ENCODE measurements at regions not wholly inside any gene's neighbourhood (a gene's known extent, or its start where the extent isn't known, plus 50 kb on each side); places are given as distances from the start of the nearest gene placed in this dataset.

DNA sequence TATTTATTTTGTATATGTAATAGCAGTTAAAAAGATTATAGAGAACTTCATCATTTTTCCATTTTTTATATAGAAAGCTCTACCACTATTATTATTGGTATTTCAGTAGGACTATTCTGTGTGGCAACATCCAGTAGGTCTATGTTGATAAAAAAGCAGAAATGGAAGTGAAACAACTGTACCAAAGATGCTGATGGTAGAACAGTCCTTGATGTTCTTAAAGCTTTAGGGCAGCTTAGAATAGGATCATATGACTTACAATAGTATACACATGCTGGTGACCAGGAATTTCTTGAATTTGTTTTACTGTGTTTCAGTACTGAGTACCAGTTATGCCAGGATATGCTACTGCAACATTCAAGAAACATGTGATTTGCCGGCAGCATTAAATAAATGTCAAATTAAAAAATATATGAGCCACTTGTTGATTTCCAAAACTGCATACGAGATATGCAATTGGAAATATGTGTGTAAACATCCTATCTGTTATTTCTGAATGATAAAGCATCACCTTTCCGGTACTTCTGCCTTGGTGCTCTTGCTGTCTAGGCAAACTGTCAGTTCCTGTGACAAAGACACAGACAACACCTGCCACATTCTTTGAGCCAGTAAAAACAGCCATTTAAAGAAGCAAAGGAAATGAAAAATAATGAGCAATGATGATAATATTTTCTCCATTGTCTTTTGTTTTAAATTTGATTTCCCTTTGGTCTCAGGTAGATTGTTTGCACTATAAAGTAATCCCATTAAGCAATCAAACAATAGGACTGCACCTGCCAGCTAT is 649.2 kb downstream of the ZPLD1 start:
- no peaks in the 10 kb centered on the region for H3K4me1 Mint-ChIP-seq (ENCODE audit: low read depth)
- no peak overlapping the region for H3K27ac Mint-ChIP-seq
- intact Hi-C loops (cut with micrococcal nuclease): no loop called here
- H3K4me3 Mint-ChIP-seq: no peak overlapping the region
- no peaks in the 10 kb centered on the region for H3K36me3 Mint-ChIP-seq (ENCODE audit: low read depth)
- no peaks in the 10 kb centered on the region for H3K9me3 Mint-ChIP-seq
- no peaks in the 10 kb centered on the region for H3K27me3 Mint-ChIP-seq (ENCODE audit: insufficient read depth)
- DNase-seq (ENCODE audit: low spot score): no peak

DNA sequence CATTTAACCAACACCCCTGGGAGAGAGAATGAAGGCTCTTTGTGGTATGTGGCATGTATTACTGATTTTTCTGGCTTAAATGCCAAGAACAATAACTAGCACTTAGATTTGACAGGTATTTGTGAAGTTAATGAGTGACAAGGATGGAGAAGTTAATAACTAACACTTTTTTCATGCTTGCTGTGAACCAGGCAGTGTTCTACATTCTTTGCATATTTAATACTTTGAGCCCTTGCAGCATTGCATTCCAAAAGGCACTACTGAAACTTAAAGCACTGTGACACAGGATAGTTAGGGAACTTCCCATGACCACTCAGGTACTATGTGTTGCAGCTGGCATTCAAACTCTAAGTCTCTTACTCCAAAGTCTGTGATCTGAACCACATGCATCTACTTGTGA is 650.6 kb downstream of the ZPLD1 start:
- no peaks in the 10 kb centered on the region for H3K36me3 Mint-ChIP-seq (ENCODE audit: low read depth)
- no peaks in the 10 kb centered on the region for H3K4me1 Mint-ChIP-seq (ENCODE audit: low read depth)
- H3K4me3 Mint-ChIP-seq: no peak overlapping the region
- no peaks in the 10 kb centered on the region for H3K27me3 Mint-ChIP-seq (ENCODE audit: insufficient read depth)
- no peaks in the 10 kb centered on the region for H3K9me3 Mint-ChIP-seq
- intact Hi-C loops (cut with micrococcal nuclease): no loop called here
- no peak overlapping the region for H3K27ac Mint-ChIP-seq
- no peak for DNase-seq (ENCODE audit: low spot score)

DNA sequence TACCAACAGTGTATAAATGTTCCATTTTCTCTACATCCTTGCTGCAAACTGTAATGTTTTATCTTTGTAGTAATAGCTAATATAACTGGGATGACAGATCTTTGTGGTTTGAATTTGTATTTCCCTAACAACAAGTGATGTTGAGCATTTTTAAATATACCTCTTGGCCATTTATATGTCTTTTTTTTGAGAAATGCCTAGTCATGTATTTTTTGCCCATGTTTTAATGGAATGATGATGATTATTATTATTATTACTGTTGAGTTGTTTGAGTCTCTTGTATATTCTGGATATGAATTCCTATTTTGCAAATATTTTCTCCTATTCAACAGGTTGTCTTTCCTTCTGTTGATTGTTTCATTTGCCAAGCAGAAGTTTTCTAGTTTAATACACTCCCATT is 654.9 kb downstream of the ZPLD1 start:
- no peaks in the 10 kb centered on the region for H3K27me3 Mint-ChIP-seq (ENCODE audit: insufficient read depth)
- DNase-seq (ENCODE audit: low spot score): no peak
- H3K4me3 Mint-ChIP-seq: no peak overlapping the region
- H3K36me3 Mint-ChIP-seq (ENCODE audit: low read depth): no peaks in the 10 kb centered on the region
- intact Hi-C loops (cut with micrococcal nuclease): no loop called here
- H3K27ac Mint-ChIP-seq: no peak overlapping the region
- H3K9me3 Mint-ChIP-seq: no peaks in the 10 kb centered on the region
- no peaks in the 10 kb centered on the region for H3K4me1 Mint-ChIP-seq (ENCODE audit: low read depth)

DNA sequence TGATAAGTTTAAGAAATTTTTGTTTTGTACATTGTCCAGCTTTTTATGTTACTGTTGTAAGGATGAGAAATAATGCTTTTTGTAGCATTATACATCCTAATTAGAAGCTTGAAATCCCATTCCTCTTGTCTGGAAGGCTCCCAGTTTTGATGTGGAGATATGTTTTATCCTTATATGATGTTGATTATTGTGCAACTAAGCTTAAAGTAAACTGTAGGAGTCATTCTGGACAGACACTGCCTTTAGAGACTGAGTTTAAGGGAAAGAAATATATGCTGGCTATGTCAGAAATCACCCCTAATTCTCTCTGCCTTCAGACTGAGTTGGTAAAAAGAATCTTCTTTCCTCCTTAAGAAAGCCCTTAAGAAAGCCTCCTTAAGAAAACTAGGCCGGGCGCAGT is 670.4 kb downstream of the ZPLD1 start:
- Mint-ChIP-seq H3K27me3 (ENCODE audit: insufficient read depth) (no peaks in the 10 kb centered on the region), H3K4me1 (ENCODE audit: low read depth) (no peaks in the 10 kb centered on the region), H3K36me3 (ENCODE audit: low read depth) (no peaks in the 10 kb centered on the region), H3K27ac (no peak overlapping the region), H3K4me3 (no peak overlapping the region), H3K9me3 (no peaks in the 10 kb centered on the region)
- intact Hi-C loops (cut with micrococcal nuclease): no loop called here
- DNase-seq (ENCODE audit: low spot score): no peak

DNA sequence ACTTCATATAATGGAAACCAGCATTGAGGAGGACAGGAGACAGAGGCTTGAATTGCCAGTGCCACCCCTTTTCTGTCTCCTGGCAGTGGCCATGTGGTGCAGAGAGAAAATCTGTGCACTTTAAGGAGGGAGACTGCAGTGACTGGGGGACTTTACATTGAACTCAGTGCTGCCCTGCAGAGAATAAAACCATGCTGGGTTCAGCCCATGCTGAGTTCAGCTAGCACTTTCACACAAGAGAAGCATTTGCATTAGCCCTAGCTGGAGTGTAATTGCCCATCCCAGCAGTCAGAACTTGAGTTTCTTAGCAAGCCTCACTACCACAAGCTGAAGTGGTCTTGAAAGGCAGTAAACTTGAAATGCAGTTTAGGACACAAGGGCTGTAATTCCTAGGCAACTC is 677.5 kb downstream of the ZPLD1 start:
- no peaks in the 10 kb centered on the region for H3K9me3 Mint-ChIP-seq
- no peak overlapping the region for H3K4me3 Mint-ChIP-seq
- H3K27me3 Mint-ChIP-seq (ENCODE audit: insufficient read depth): no peaks in the 10 kb centered on the region
- no peak overlapping the region for H3K27ac Mint-ChIP-seq
- no peaks in the 10 kb centered on the region for H3K36me3 Mint-ChIP-seq (ENCODE audit: low read depth)
- intact Hi-C loops (cut with micrococcal nuclease): no loop called here
- no peaks in the 10 kb centered on the region for H3K4me1 Mint-ChIP-seq (ENCODE audit: low read depth)
- DNase-seq (ENCODE audit: low spot score): no peak

DNA sequence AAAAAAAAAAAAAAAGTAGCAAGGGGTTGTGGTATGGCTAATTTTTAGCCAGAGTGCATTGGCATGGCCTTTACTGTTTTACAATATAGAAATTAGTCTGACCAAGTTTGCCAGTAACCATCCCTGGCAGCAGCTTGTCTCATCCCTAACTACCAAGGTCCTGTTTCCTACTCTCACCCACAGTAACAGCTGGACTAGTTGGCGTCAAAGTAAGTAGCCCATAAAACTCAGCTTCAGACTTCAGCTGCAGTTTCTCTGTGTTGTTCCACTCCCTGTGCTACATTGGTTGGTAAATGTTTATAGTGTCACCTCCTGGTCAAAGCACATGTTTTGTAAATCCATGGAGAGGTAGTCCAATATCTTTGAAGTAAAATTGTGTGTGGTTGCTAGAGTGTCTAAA is 691.3 kb downstream of the ZPLD1 start:
- no peaks in the 10 kb centered on the region for H3K27me3 Mint-ChIP-seq (ENCODE audit: insufficient read depth)
- H3K36me3 Mint-ChIP-seq (ENCODE audit: low read depth): no peaks in the 10 kb centered on the region
- no peak overlapping the region for H3K27ac Mint-ChIP-seq
- H3K4me1 Mint-ChIP-seq (ENCODE audit: low read depth): no peaks in the 10 kb centered on the region
- intact Hi-C loops (cut with micrococcal nuclease): no loop called here
- no peaks in the 10 kb centered on the region for H3K9me3 Mint-ChIP-seq
- no peak for DNase-seq (ENCODE audit: low spot score)
- H3K4me3 Mint-ChIP-seq: no peak overlapping the region

DNA sequence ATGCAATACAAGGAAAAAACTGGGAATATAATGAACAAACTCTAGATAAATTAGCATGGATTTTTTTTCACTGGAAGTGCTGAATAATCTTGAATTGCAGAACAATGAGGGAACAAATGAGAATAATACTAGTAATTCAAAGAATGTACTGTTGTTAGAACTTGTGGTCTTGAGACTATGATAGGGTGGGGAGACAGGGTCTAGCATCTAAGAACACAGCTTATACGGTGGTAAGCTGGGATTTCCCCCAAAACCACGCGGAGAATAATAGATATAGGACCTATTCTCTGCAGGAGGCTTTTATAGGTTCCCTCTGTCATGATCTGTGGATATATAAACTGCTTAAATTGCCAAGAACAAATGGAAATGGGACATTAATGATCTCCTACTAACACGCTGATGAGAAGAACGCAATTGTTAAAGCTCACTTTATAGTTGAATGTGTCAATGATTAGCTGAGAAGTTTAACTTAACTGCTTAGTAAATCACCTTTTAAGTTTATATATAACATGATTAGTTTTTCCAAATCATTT is 692.3 kb downstream of the ZPLD1 start:
- no peak overlapping the region for H3K27ac Mint-ChIP-seq

DNA sequence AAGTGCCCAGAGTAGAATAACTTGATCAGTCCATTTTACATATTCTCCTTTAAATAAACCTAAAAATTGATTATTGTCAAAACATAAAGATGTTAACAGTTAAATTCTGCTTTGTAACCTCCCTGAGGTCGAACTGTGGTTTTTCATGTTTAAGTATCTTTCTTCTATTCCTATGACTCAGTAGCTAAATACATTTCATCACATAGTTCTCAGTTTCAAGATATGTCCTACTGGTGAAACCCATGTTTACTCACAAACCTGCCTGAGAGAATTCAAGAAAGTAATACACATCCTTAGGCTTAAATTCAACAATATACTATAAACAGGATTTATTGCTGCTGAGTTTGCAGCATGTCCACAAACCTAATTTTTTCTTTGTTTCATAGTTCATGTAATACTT is 692.9 kb downstream of the ZPLD1 start:
- Mint-ChIP-seq H3K9me3 (no peaks in the 10 kb centered on the region), H3K4me3 (no peak overlapping the region), H3K36me3 (ENCODE audit: low read depth) (no peaks in the 10 kb centered on the region), H3K27ac (no peak overlapping the region), H3K27me3 (ENCODE audit: insufficient read depth) (no peaks in the 10 kb centered on the region), H3K4me1 (ENCODE audit: low read depth) (no peaks in the 10 kb centered on the region)
- intact Hi-C loops (cut with micrococcal nuclease): no loop called here
- no peak for DNase-seq (ENCODE audit: low spot score)

More for the DNA sequence above, 692.3 kb downstream of the ZPLD1 start:
- intact Hi-C loops (cut with micrococcal nuclease): no loop called here
- no peak for DNase-seq (ENCODE audit: low spot score)
- Mint-ChIP-seq H3K4me3 (no peak overlapping the region), H3K27me3 (ENCODE audit: insufficient read depth) (no peaks in the 10 kb centered on the region), H3K36me3 (ENCODE audit: low read depth) (no peaks in the 10 kb centered on the region), H3K4me1 (ENCODE audit: low read depth) (no peaks in the 10 kb centered on the region), H3K9me3 (no peaks in the 10 kb centered on the region)

DNA sequence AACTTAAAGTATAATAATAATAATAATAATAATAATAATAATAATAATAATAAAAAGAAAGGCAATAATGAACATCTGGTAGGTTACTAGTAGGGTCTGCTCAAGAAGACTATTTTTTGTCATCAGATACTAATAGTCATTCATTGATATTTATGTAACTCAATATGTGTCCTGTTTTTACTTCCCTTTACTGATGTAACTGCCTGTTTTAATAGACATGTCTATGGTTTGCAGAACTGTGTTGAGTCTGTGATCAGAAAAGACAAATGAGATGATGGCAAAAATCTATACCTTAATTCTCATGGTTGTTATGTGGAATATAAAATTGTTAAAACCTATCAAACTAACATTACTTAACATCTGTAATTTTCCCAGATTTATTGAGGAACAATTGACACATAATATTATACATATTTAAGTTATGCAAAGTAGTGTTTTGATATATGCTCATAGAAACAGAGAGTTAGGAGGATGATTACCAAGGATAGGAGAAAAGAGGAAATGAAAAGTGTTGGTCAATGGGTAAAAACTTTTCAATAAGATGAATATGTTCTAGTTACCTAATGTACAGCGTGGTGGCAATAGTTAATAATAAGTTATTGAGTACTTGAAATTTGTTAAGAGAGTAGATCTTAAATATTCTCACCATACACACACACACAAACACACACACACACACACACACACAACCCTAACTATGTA is 699.4 kb downstream of the ZPLD1 start:
- no peaks in the 10 kb centered on the region for H3K9me3 Mint-ChIP-seq
- no peaks in the 10 kb centered on the region for H3K36me3 Mint-ChIP-seq (ENCODE audit: low read depth)
- no peak for DNase-seq (ENCODE audit: low spot score)
- H3K27me3 Mint-ChIP-seq (ENCODE audit: insufficient read depth): no peaks in the 10 kb centered on the region
- intact Hi-C loops (cut with micrococcal nuclease): no loop called here
- H3K27ac Mint-ChIP-seq: no peak overlapping the region
- no peaks in the 10 kb centered on the region for H3K4me1 Mint-ChIP-seq (ENCODE audit: low read depth)
- no peak overlapping the region for H3K4me3 Mint-ChIP-seq

DNA sequence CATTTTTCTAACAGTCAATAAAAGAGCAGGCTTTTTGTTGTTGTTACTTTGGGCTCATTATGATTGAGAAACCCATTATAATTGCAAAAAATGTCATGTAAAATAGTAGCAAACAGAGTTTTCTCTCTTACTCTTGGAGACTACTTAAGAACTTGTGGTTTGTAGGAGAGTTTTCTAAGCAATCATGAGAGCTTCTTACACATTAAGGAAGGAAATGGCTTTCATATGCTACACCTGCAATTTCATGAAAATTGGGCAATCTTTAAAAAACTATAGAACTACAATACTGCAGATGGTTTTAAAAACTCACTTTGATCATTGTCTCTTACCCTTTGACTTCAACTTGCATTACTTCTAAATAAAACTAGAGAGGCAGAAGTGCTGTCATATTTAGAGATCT is 701.8 kb downstream of the ZPLD1 start:
- no peaks in the 10 kb centered on the region for H3K9me3 Mint-ChIP-seq
- intact Hi-C loops (cut with micrococcal nuclease): no loop called here
- no peaks in the 10 kb centered on the region for H3K36me3 Mint-ChIP-seq (ENCODE audit: low read depth)
- no peak overlapping the region for H3K27ac Mint-ChIP-seq
- no peak for DNase-seq (ENCODE audit: low spot score)
- H3K4me3 Mint-ChIP-seq: no peak overlapping the region
- H3K4me1 Mint-ChIP-seq (ENCODE audit: low read depth): no peaks in the 10 kb centered on the region
- H3K27me3 Mint-ChIP-seq (ENCODE audit: insufficient read depth): no peaks in the 10 kb centered on the region

DNA sequence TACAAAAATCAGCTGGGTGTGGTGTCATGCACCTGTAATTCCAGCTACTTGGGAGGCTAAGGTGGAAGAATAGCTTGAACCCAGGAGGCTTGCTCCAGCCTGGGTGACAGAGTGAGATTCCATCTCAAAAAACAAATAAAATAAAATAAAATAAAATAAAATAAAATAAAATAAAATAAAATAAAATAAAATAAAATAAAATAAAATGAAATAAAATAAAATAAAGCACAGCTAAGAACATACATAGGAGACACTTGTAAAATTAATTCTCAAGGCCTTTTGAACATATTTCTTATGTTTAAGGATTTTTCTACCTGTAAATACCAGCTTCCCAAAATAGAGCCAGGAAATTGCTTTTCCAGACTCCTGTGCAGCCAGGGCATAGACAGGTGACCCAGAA is 703.0 kb downstream of the ZPLD1 start:
- H3K9me3 Mint-ChIP-seq: no peaks in the 10 kb centered on the region

DNA sequence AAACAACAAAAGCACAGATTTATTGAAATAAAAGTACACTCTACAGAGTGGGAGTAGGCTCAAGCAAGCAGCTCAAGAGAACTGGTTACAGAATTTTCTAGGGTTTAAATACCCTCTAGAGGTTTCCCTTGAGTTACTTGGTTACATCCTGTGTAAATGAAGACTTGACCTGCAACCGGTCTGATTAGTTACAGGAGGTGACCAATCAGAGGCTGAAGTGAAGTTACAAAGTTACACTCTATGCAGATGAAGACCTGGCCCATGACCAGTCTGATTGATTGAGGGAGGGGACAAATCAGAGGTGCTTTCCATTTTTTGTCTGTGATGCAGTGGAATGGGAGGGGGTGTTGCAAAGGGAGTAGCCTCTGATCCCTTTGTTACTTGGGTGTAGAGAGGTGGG is 723.4 kb downstream of the ZPLD1 start:
- Mint-ChIP-seq H3K36me3 (ENCODE audit: low read depth) (no peaks in the 10 kb centered on the region), H3K9me3 (no peaks in the 10 kb centered on the region), H3K4me3 (no peak overlapping the region)

More for the DNA sequence above, 703.0 kb downstream of the ZPLD1 start:
- no peak overlapping the region for H3K27ac Mint-ChIP-seq
- H3K27me3 Mint-ChIP-seq (ENCODE audit: insufficient read depth): no peaks in the 10 kb centered on the region
- no peaks in the 10 kb centered on the region for H3K36me3 Mint-ChIP-seq (ENCODE audit: low read depth)
- H3K4me1 Mint-ChIP-seq (ENCODE audit: low read depth): no peaks in the 10 kb centered on the region
- no peak overlapping the region for H3K4me3 Mint-ChIP-seq
- no peak for DNase-seq (ENCODE audit: low spot score)
- intact Hi-C loops (cut with micrococcal nuclease): no loop called here

DNA sequence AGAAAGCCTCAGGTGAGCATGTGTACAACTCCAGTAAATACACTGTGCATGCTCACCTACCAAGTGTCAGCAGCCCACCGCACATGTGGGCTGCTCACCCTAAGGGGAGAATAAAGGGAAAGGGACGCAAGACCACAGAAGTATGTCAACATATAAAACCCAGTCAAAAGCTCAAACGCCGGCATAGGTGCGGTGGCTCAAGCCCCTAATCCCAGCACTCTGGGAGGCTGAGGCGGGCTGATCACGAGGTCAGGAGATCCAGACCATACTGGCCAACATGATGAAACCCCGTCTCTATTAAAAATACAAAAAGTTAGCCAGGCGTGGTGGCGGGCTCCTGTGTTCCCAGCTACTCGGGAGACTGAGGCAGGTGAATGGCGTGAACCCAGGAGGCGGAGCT is 732.1 kb downstream of the ZPLD1 start:
- Mint-ChIP-seq H3K27ac (no peak overlapping the region), H3K27me3 (ENCODE audit: insufficient read depth) (no peaks in the 10 kb centered on the region), H3K4me3 (no peak overlapping the region), H3K9me3 (peaks cover 11% of the 10 kb centered on the region), H3K36me3 (ENCODE audit: low read depth) (no peaks in the 10 kb centered on the region), H3K4me1 (ENCODE audit: low read depth) (no peaks in the 10 kb centered on the region)
- DNase-seq (ENCODE audit: low spot score): no peak
- intact Hi-C loops (cut with micrococcal nuclease): no loop called here

More for the DNA sequence above, 723.4 kb downstream of the ZPLD1 start:
- H3K27me3 Mint-ChIP-seq (ENCODE audit: insufficient read depth): no peaks in the 10 kb centered on the region
- H3K4me1 Mint-ChIP-seq (ENCODE audit: low read depth): no peaks in the 10 kb centered on the region
- intact Hi-C loops (cut with micrococcal nuclease): no loop called here
- H3K27ac Mint-ChIP-seq: no peak overlapping the region
- DNase-seq (ENCODE audit: low spot score): no peak
